HL-60 (cell line): ENCODE measurements at regions not wholly inside any gene's neighbourhood (a gene's known extent, or its start where the extent isn't known, plus 50 kb on each side); places are given as distances from the start of the nearest gene placed in this dataset.

Experiments used
- DNase-seq, 2 experiments: peaks; one replicate each; pipeline ENCODE4 v3.0.0-alpha.2; 2010 to 2020; ENCODE audit warnings: low read depth in 1 of 2, low spot score in 1 of 2
- H3K27ac ChIP-seq: fragments of 250-450 bp; sonication (Bioruptor Pico); replicated peaks from 2 replicates; pipeline ENCODE4 v1.5.1; 2020; ENCODE audit warnings: mild to moderate bottlenecking, moderate library complexity
- H3K27me3 ChIP-seq: fragments of 250-450 bp; sonication (Bioruptor Pico); 2 replicates; pipeline ENCODE4 v1.5.1; 2021; ENCODE audit warnings: mild to moderate bottlenecking, moderate library complexity; ENCODE audit not compliant: insufficient read depth, poor library complexity, severe bottlenecking
- H3K4me3 ChIP-seq: replicated peaks from 2 replicates; pipeline ENCODE4 v1.5.1; 2011; ENCODE audit warnings: mild to moderate bottlenecking, control low read depth, low read length; ENCODE audit not compliant: insufficient read depth
- GABPA ChIP-seq: IDR thresholded peaks from 2 replicates; pipeline ENCODE4 v1.6.1; 2012; ENCODE audit warnings: low read depth
- POLR2AphosphoS5 ChIP-seq: IDR thresholded peaks from 2 replicates; pipeline ENCODE4 v1.6.1; 2012; ENCODE audit warnings: low read depth
- SPI1 ChIP-seq: IDR thresholded peaks from 2 replicates; pipeline ENCODE4 v1.6.1; 2012; ENCODE audit warnings: low read depth, mild to moderate bottlenecking, borderline replicate concordance
- TF ChIP-seq, protein P1 (sequence below): IDR thresholded peaks from one replicate; pipeline ENCODE4 v1.5.1; 2011; ENCODE audit warnings: low read length, control low read depth, inconsistent platforms; ENCODE audit not compliant: insufficient read depth
- TF ChIP-seq, protein P2 (sequence below): IDR thresholded peaks from 2 replicates; pipeline ENCODE4 v1.6.1; 2012; ENCODE audit warnings: low read depth; ENCODE audit not compliant: insufficient replicate concordance

- Histone ChIP-seq H3K27me3 (no peaks in the 10 kb centered on the region), H3K27ac (no peak overlapping the region), H3K4me3 (no peak overlapping the region)
- TF ChIP-seq, protein P1, sequence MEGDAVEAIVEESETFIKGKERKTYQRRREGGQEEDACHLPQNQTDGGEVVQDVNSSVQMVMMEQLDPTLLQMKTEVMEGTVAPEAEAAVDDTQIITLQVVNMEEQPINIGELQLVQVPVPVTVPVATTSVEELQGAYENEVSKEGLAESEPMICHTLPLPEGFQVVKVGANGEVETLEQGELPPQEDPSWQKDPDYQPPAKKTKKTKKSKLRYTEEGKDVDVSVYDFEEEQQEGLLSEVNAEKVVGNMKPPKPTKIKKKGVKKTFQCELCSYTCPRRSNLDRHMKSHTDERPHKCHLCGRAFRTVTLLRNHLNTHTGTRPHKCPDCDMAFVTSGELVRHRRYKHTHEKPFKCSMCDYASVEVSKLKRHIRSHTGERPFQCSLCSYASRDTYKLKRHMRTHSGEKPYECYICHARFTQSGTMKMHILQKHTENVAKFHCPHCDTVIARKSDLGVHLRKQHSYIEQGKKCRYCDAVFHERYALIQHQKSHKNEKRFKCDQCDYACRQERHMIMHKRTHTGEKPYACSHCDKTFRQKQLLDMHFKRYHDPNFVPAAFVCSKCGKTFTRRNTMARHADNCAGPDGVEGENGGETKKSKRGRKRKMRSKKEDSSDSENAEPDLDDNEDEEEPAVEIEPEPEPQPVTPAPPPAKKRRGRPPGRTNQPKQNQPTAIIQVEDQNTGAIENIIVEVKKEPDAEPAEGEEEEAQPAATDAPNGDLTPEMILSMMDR, result no peak
- TF ChIP-seq SPI1 (no peak), POLR2AphosphoS5 (no peak), GABPA (no peak)
- DNase-seq, result no peak
Measured at GRCh38 chr4:167399201-167399600, 164.9 kb upstream of the SPOCK3 start.

- no peak for TF ChIP-seq POLR2AphosphoS5
- TF ChIP-seq, protein P2, sequence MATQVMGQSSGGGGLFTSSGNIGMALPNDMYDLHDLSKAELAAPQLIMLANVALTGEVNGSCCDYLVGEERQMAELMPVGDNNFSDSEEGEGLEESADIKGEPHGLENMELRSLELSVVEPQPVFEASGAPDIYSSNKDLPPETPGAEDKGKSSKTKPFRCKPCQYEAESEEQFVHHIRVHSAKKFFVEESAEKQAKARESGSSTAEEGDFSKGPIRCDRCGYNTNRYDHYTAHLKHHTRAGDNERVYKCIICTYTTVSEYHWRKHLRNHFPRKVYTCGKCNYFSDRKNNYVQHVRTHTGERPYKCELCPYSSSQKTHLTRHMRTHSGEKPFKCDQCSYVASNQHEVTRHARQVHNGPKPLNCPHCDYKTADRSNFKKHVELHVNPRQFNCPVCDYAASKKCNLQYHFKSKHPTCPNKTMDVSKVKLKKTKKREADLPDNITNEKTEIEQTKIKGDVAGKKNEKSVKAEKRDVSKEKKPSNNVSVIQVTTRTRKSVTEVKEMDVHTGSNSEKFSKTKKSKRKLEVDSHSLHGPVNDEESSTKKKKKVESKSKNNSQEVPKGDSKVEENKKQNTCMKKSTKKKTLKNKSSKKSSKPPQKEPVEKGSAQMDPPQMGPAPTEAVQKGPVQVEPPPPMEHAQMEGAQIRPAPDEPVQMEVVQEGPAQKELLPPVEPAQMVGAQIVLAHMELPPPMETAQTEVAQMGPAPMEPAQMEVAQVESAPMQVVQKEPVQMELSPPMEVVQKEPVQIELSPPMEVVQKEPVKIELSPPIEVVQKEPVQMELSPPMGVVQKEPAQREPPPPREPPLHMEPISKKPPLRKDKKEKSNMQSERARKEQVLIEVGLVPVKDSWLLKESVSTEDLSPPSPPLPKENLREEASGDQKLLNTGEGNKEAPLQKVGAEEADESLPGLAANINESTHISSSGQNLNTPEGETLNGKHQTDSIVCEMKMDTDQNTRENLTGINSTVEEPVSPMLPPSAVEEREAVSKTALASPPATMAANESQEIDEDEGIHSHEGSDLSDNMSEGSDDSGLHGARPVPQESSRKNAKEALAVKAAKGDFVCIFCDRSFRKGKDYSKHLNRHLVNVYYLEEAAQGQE, result no peak
- no peak for TF ChIP-seq GABPA
- no peak for TF ChIP-seq SPI1
- TF ChIP-seq, protein P1, result no peak
- DNase-seq, result no peak
Measured at GRCh38 chr4:167406181-167406580, 171.9 kb upstream of the SPOCK3 start.

DNA sequence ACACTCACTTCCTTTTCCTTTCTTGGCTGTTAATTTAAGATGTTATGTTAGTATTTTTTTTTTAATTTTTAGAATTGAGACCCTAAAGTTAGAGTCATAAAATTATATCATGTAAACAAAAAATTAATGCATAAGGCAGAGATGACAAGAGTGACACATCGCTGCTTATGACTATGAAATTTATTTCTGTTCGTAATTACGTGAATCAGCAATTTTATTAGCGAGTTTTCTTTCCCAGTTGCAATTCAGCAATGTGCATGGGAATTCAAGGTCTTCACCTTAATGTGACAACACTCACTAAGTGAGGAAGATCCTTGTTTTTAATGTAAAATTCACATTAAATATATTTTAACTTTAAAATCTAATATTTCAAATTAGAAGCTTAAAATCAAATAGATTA lies 181.2 kb upstream of the SPOCK3 start:
- TF ChIP-seq, protein P1, result no peak
- TF ChIP-seq POLR2AphosphoS5 (no peak), GABPA (no peak), SPI1 (no peak)
- TF ChIP-seq, protein P2, result no peak
- no peak for DNase-seq
- Histone ChIP-seq H3K27me3 (no peaks in the 10 kb centered on the region), H3K27ac (no peak overlapping the region), H3K4me3 (no peak overlapping the region)

More at GRCh38 chr4:167406181-167406580, 171.9 kb upstream of the SPOCK3 start:
- no peak overlapping the region for H3K4me3 ChIP-seq
- H3K27me3 ChIP-seq, result no peaks in the 10 kb centered on the region
- no peak overlapping the region for H3K27ac ChIP-seq
